K562 (cell line): ENCODE measurements at regions not wholly inside any gene's neighbourhood (a gene's known extent, or its start where the extent isn't known, plus 50 kb on each side); places are given as distances from the start of the nearest gene placed in this dataset.

Experiments used
- ATF2 ChIP-seq: sonication (generic); formaldehyde crosslinking; IDR thresholded peaks from 2 replicates; pipeline ENCODE4 v1.8.1; 2022; ENCODE audit warnings: missing genetic modification reagents
- ATF3 ChIP-seq, 2 experiments: fragments of 450-650 bp in 1 of 2; sonication (generic) in 1 of 2; formaldehyde crosslinking in 1 of 2; IDR thresholded peaks in 1 of 2; conservative IDR thresholded peaks in 1 of 2; 2 replicates each; pipeline versions ENCODE4 v1.6.1 to v1.8.1; 2016 to 2023; ENCODE audit warnings: mild to moderate bottlenecking in 2 of 2, moderate library complexity in 2 of 2, inconsistent platforms in 1 of 2, missing genetic modification reagents in 1 of 2
- CBFB ChIP-seq: sonication (generic); formaldehyde crosslinking; IDR thresholded peaks from 2 replicates; pipeline ENCODE4 v1.4.0; 2020; ENCODE audit warnings: mild to moderate bottlenecking, missing genetic modification reagents
- CTCF ChIP-seq, 3 experiments: IDR thresholded peaks in 2 of 3; conservative IDR thresholded peaks in 1 of 3; 2 replicates each; pipeline ENCODE4 v1.5.1; 2011 to 2012; ENCODE audit warnings: low read length in 3 of 3, mild to moderate bottlenecking in 3 of 3, control low read depth in 2 of 3, improper control_type of control experiment in 1 of 3, inconsistent platforms in 1 of 3, low read depth in 1 of 3, mixed read lengths in 1 of 3, moderate library complexity in 1 of 3; ENCODE audit not compliant: insufficient read depth in 2 of 3
- E2F4 ChIP-seq: sonication (generic); formaldehyde crosslinking; IDR thresholded peaks from 2 replicates; pipeline ENCODE4 v1.8.0; 2022; ENCODE audit warnings: mild to moderate bottlenecking, low read depth, missing genetic modification reagents
- HNRNPUL1 ChIP-seq: fragments of 200-400 bp; formaldehyde crosslinking; IDR thresholded peaks from 2 replicates; pipeline ENCODE4 v1.6.1; 2017; ENCODE audit warnings: low read length
- JUND ChIP-seq, 2 experiments: IDR thresholded peaks; 2 replicates in 1 of 2; 3 replicates in 1 of 2; pipeline ENCODE4 v1.6.1; 2011; ENCODE audit warnings: borderline replicate concordance in 2 of 2, low read depth in 2 of 2, low read length in 2 of 2, improper control_type of control experiment in 1 of 2, missing biosample characterization in 1 of 2, missing genetic modification characterization in 1 of 2, missing genetic modification reagents in 1 of 2
- MLX ChIP-seq, 2 experiments: fragments of 450-650 bp in 1 of 2; sonication (generic) in 1 of 2; formaldehyde crosslinking; conservative IDR thresholded peaks; 2 replicates each; pipeline versions ENCODE4 v1.4.0 to v1.8.1; 2020 to 2022; ENCODE audit warnings: mild to moderate bottlenecking in 1 of 2, missing genetic modification reagents in 1 of 2
- NFRKB ChIP-seq: fragments of 450-650 bp; IDR thresholded peaks from 2 replicates; pipeline ENCODE4 v1.6.1; 2016; ENCODE audit warnings: low read depth
- NFYB ChIP-seq: IDR thresholded peaks from 2 replicates; pipeline ENCODE4 v1.6.1; 2011; ENCODE audit warnings: mild to moderate bottlenecking, moderate library complexity; ENCODE audit not compliant: insufficient read length; ENCODE audit errors: extremely low read depth
- POLR2A ChIP-seq: fragments of 450-650 bp; conservative IDR thresholded peaks from 2 replicates; pipeline ENCODE4 v1.6.1; 2016
- SMC3 ChIP-seq: conservative IDR thresholded peaks from 2 replicates; pipeline ENCODE4 v1.6.1; 2011; ENCODE audit warnings: low read depth, low read length, improper control_type of control experiment; ENCODE audit not compliant: insufficient read depth
- SRSF3 ChIP-seq: fragments of 200-400 bp; formaldehyde crosslinking; IDR thresholded peaks from 2 replicates; pipeline ENCODE4 v1.6.1; 2016; ENCODE audit warnings: mild to moderate bottlenecking, low read length, moderate library complexity; ENCODE audit not compliant: insufficient read depth
- ZFP36 ChIP-seq: fragments of 150-350 bp; IDR thresholded peaks from 2 replicates; pipeline ENCODE4 v1.6.1; 2018; ENCODE audit warnings: low read length, low read depth; ENCODE audit not compliant: partially characterized antibody

GRCh38 chr5:174381241-174381640 lies 335.7 kb downstream of the NSG2 start:
- TF ChIP-seq HNRNPUL1 (no peak), CTCF (IDR thresholded peaks at IDR 0.05 in 2 of 3, conservative IDR thresholded peaks at IDR 0.05 in 1 of 3; ENCODE audit: insufficient read depth in 2 of 3, low read depth in 1 of 3, low read length in 3 of 3) (no peak), CBFB (CRISPR knock-in tag) (no peak), SRSF3 (no peak), SMC3 (no peak), MLX (CRISPR knock-in tag; conservative IDR thresholded peaks at IDR 0.05) (no peak), E2F4 (no peak), NFYB (no peak), POLR2A (no peak), NFRKB (no peak), ATF3 (IDR thresholded peaks at IDR 0.05) (no peak), ATF3 (CRISPR knock-in tag; conservative IDR thresholded peaks at IDR 0.05) (no peak), ATF2 (CRISPR knock-in tag) (no peak), ZFP36 (no peak), JUND (IDR thresholded peaks at IDR 0.05; ENCODE audit: borderline replicate concordance, low read depth, low read length) (no peak), JUND (tag; IDR thresholded peaks at IDR 0.05; ENCODE audit: borderline replicate concordance, low read depth, low read length) (no peak)
